GM18507 (cell line): ENCODE measurements at regions not wholly inside any gene's neighbourhood (a gene's known extent, or its start where the extent isn't known, plus 50 kb on each side); places are given as distances from the start of the nearest gene placed in this dataset.

Source experiments
- DNase-seq: peaks from one replicate; pipeline ENCODE4 v3.0.0; 2011; ENCODE audit warnings: low read depth; ENCODE audit not compliant: insufficient read length; ENCODE audit errors: extremely low spot score
- FAIRE-seq: peaks from 2 replicates; lab custom pipeline; 2011; peaks lifted over from hg19 to GRCh38; lab: Jason Lieb, UNC

DNA sequence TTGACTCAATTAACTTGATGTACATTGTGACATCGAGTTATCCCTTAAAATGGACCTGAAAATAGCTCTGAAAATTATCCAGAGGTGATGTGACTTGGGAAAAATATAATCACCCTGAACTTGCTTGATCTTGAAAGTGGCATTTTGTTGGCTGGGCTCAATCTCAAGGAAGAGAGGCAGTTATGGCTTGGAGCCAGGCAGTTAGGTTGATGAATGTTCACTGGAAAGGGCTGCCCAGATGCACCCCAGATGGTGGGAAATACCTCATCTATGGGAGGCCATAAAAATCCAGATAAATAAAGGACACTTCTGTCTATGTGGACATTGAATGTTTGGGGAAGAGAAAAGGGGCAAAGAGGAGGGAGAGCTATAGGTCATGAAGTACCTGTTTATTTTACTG is 55.7 kb upstream of the OR5AN1 start:
- no peak for FAIRE-seq
- no peak for DNase-seq

DNA sequence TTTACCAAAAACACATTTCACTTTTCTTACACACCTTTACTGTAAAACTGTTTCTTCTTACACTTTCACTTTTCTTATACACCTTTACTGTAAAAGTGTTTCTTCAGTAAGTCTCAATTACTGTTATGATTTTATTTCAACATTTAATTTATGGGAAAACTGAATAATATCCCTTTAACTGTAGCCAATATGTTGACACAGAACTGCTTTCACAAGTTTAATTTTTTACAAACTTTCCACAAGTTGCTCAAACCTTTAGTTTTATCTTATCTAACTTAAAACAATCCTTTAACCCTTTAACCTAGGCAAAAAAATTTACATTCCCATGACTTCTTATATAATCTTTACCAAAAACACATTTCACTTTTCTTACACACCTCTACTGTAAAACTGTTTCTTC is 63.3 kb upstream of the OR5AN1 start:
- no peak for DNase-seq
- FAIRE-seq = no peak

DNA sequence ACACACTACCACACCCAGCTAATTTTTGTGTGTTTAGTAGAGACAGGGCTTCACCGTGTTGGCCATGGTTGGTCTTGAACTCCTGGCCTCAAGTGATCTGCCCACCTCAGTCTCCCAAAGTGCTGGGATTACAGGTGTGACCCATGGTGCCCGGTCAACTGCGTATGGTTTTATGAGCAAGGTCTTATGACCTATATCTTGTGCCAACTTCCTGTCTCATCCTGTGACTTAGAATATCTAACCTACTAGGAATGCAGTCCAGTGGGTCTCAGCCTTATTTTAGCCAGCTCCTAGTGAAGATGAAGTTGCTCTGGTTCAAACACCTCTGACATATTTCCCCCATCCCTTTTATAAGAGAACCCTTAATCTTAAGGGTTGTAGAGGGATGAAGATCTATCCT is 66.1 kb upstream of the OR5AN1 start:
- FAIRE-seq (no peak), DNase-seq (no peak)

DNA sequence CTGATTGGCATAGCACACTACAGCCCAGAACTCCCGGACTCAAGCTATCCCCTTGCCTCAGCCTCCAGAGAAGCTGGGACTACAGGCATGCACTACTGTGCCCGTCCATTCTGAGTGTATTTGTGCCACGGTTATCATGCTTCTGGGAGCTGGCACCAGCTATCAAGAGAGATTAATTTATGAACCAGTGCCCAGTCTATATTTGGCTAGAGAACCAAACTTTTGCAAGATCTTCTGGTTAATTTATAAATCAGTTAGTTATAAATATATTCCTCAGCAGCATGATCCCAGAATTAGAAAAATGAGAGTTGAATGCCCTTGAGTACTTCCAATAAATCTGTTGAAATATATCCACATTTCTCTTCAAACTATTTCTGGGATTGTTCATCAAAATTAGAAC is 67.5 kb upstream of the OR5AN1 start:
- FAIRE-seq = no peak

DNA sequence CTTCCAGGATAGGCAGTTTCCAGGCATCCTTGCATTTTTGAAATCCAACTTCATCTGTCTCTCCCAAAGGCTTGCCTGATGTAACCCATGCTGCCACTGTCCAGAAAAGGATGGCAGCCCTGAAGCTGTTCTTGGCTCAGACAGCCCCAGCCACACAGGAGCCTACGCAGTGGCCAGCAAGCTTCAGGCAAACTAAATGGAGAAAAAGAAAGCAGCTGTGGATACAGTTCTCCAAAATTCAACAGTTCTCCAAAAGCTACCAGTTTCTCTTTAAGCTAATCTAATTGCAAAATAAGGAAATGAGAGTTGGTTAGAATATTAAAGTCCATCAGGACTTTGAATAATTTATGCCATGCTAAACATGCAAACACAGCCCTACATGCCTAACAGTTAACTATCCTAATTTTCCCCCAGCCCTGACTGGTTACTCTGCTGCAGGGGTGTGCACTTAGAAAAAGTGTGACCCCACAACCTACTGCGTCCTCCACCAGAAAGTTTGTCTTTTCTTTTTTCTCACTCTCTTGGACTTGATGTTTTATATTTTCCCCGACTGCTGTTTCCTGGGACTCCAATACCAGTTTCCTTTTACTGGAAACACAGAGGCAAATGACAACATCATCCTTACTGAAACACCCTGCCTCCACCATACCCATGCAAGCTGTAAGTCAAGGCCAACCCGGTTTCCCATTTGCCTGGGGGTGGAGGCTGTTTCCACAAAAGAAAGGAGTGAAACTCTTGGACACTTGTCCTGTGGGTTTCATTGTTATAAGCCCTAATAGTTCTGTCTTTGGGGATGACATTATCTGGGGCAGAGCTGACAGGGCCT is 69.1 kb upstream of the OR5AN1 start:
- no peak for DNase-seq
- no peak for FAIRE-seq

More for the DNA sequence above, 67.5 kb upstream of the OR5AN1 start:
- DNase-seq = no peak

DNA sequence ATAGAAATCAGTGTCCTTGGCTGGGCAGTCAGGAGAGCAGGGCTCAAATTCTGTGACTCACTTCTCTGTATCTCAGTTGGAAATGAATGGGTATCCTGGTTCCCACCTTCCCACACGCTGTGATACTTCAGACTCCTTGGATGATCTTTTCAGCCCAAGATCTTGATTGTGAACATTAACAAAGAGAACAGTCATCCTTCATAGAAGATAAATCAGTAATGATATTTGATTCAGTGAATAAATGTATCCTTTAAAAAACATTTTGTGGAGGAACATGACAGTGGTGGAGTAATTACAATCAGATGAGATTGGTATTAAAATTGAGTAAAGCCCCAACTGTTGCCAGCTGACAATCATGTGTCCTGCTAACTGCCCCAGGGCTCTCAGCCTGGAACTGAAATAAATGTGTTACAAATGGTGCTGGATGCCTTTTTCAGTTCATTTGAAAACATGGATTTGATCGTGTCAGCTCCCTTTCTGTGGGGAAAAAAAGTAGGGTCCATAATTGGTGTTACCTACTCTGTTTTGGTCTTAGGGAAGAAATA is 72.9 kb upstream of the OR5AN1 start:
- DNase-seq (no peak), FAIRE-seq (no peak)

DNA sequence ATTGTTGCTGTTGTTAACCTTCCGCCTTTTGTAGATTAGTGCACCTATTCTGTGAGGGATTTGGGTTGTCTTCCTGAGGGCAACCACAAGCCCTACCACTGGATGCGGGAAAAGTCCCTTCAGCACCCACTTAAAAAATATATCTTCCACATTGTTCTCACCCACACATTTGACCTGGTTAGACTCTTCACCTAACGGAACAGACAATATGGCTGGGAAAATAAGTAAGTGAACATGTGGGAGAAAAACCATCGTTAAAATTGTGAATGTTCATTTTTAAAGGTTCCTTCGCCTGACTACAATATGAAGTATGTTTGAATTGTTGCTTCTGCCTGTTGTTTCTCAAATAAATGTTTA is 72.0 kb upstream of the MPEG1 start:
- DNase-seq = no peak
- FAIRE-seq = no peak

DNA sequence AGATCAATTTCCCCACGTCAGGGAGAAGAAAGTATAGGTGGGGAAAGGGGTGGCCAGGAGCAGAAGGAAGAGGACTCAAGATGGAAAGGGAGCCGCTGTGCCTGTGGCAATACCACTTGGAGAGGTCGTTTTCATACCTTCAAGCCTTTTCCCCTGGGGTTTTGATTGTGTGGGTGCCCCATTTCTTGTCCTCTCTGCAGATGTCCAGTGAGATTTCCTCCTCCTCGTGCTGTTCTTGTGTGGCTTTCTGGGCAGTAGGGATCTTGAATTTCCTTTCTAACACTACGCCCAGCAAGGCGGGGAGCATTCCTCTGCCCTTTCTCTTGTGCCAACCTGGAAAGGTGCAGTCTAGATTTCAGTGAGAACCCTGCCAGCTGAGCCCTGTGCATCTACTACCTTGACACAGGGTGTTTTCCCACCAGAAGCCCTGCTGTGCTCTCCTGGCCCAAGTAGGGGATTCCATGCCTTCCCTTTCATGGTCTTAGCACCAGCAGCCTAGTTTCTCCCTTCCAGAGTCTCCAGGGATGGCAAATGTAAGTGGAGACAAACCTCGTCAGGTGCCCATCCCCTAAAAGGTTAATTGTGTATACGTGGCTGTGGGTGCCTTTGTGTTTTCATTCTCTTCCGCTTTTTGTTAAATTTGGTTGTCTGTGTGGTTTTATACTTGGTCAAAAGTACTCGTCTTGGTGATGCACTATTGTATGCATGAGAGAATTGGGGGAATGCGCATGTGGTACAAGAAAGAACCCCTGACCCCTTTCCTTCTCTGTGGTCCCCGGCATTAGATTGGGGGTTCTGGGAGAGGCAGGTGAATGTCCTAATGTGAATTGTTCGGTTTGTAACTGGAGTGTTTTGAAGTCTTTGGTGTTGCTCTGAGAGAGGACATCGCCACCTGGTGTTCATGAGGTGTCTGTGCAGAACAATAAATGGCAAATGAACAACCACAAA is 71.4 kb upstream of the MPEG1 start:
- DNase-seq (no peak), FAIRE-seq (peak; percentile 90)

DNA sequence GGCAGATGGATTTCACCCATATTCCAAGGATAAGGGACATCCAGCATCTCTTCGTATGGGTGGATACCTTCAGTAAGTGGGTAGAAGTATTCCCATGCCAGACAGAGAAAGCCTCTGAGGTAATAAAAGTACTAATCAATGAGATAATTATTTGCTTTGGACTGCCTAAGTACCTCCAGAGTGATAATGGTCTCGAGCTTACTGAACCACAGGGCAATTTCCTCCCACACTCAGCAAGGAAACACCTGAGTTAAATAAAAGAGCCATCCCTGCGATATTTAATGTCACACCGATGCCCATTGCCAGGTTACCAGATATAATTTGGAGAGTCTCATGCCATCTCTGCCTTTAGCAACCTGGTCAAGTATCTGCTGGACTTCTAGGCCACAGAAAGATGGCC is 70.6 kb upstream of the MPEG1 start:
- FAIRE-seq (no peak), DNase-seq (no peak)

DNA sequence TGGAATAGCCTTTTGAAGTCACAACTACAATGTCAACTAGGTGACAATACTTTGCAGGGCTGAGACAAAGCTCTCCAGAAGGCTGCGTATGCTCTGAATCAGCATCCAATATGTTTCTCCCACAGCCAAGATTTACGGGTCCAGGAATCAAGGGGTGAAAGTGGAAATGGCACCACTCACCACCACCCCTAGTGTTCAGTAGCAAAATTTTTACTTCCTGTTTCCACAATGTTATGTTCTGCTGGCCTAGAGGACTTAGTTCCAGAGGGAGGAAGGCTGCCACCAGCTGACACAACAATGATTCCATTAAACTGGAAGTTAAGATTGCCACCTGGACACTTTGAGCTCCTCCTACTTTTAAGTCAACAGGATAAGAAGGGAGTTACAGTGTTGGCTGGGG is 68.5 kb upstream of the MPEG1 start:
- DNase-seq = no peak
- no peak for FAIRE-seq

DNA sequence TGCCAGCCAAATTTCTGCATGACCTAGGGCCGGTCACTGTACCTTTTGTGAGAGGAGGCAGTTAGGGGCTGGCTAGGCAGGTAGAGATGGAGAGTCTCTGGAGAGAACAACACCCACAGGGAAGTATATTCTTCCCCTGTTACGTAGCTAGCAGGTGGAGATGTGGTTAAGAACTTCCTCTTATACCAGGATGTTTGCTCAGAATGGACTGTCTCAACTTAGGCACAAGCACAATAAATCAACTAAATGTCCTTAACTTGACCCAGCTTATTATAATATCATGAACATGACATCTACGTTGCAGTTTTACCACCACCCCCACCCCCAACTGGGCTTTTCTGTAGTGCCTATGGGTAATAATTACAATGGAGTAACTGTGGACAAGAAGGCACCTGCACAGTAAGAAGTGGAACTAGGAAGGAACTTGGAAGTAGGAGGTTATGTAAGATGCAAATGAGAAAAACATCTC is 60.7 kb upstream of the MPEG1 start:
- peak; percentile 92 for FAIRE-seq
- DNase-seq = peak; percentile 49

DNA sequence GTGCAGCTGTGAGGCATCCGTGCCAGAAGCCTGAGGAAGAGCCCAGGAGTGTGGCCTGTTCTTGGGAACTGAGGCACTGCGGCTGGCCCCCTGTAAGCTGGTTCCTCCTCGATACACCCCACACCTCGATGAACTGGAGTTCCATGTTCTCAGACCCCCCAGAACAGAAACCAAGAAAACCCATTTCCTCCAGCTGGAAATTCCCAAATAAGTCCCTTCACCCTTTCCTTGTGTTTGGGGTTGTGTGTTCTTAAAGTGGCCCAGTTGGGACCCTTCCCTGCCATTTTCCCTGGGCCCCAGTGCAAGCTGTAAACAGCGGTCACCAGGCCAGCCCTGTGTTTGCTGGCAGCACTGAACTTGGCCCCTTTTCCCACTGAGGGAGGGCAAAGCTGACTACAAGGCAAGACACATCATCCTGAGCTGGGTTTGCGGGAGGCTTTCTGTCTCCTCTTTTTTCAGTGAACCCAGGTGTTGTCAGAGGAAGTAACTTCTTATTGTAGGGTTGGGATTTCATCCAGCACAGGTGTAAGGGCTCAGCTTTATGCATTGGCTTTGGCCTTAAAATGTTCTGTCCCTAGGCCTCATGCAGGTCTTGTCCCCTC is 60.1 kb upstream of the MPEG1 start:
- no peak for DNase-seq
- FAIRE-seq = no peak

DNA sequence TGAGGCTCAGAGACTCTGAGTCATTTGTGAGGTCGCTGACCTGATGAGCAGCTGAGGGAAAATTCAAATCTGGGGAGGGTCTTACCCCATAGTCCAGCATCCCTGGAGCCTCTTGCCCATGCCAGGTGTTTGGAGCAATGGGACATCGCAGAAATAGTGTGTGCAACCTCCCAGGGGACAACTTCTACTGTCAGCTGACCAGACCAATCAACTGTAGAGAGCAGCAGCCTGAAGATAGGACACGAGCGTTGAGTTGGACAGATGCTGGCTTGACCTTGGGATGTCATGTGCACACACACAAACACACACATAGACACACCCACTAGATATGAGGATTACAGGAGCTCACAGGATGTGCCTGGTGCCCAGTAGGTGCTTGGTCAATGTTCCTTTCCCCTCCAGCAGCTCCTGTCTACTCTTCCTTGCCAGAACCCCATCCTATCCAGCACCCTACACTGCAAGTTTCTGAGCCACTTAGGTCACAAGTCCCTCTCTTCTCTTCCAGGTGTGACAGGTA is 59.1 kb upstream of the MPEG1 start:
- DNase-seq (no peak), FAIRE-seq (peak; percentile 47)

DNA sequence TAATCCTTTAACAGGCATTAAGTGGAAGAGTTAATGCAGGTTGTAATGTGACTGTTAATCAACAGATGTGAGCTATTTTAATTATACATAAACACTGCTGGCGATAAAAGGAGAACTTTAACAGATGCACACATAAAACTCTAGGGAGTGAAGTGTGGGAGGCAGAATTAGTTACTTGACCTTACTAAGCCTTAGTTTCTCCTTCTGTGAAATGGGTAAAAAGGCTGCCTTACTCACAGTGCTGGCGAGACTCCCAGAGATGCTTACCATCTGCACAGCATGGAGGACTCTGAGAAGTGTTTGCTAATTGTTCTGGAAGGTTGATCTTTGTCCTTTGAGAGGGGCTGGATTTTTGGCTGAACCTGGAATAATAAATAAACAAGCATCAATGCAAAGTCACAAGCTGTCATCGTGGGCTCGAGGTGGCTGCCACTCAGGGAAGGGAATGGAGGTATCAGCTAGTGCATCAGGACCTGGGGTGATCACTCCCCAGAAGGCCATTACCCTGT is 58.6 kb upstream of the MPEG1 start:
- no peak for FAIRE-seq
- no peak for DNase-seq

DNA sequence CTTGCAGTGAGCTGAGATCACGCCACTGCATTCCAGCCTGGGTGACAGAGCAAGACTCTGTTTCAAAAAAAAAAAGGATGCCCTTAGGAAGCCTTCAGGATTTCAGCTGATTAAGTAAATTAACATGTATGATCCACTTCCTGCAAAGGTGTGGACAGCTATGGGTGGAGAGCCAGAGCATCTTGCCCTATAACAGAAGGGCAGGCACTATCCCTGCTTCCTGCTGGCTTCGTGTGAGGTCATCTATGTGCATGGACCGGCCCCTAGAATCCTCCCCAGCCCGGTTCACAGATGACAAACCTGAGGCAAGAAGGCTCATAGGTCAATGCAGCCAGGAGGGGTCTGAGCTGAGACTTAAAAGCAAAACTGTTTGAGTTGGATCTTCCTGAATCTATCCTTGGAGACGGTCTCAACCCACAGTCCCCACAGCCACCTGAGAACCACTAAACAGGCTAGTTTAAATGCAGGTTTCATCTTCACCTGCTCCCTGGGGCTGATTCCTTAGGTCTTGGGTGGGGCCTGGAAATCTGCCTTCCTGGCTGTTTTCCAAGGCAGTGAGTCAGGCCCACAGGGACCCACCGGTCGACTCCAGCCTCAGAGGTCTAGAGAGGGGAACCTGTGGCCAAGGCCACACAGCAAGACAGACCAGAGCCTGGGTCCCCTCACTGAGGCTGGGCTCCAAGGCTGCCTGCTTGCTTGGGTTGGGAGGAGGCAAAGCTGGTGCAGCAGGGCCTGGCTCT is 55.2 kb upstream of the MPEG1 start:
- DNase-seq (no peak), FAIRE-seq (no peak)

DNA sequence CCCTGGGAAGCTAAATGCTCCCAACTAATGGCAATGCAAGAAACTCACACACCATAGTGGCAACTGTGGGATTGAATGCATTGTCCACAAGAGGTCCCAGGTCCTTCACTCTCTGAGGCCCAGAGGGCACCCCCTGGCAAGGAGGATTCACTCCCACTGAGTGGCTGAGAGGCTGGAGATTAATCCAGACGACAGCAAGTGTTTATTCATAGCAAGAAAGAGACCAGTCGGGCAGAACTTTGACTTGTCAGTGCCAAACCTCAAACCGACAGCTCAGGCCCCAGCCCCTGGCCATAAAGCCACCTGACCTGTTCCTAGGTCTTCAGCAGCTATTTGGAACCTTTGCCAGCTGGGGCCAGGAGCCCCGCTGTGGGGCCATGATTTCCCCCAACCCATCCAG is 54.5 kb upstream of the MPEG1 start:
- FAIRE-seq (peak; percentile 86), DNase-seq (peak; percentile 38)

DNA sequence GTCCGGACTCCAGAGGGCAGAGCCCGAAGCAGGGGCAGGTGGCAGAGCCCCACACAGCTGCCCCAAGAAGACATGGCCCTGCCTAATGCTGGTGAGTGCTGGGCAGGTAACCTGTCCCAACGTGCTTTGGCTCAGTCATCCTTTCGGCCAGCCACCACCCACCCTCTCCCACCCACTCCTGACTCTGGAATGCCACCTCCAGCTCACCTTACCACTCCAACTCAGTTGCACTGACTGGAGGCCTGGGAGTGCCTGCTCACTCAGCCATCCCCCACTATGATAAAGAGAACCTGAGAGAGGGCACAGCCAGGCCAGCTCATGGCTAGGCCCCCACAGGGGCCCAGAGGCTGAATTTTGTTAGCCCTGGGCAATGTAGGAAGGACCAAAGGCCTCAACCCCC is 53.8 kb upstream of the MPEG1 start:
- DNase-seq = no peak
- FAIRE-seq = no peak

DNA sequence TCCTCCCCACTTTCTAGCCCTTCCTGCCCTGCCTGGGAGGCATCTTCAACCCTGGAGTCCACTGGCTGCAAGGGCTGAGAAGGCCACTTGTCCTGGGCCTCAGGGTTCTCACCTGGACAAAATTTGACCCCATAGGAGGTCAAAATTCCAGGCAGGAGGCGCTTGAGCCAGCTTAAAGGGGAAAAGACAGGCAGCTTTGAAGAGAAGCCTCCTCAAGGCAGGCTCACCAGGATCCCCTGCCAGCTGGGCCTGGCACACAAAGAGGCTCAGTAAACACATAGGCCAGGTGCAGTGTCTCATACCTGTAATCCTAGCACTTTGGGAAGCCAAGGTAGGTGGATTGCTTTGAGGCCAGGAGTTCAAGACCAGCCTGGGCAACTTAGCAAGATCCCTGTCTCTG is 53.0 kb upstream of the MPEG1 start:
- DNase-seq = no peak
- FAIRE-seq = no peak

DNA sequence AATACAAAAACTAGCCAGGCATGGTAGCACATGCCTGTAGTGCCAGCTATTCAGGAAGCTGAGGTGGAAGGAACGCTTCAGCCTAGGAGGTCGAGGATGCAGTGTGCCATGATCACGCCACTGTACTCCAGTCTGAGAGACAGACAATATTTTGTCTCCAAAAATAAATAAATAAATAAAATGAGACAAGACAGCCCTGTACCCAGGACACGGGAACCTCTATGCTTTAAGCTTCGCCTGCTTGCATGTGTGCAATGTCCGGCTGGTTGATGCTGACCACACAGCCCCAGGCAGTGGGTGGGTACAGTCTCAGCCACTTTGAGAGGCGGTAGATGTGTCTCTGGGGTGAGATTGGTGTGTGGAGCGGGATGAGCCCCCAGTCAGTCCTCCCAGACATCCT is 52.0 kb upstream of the MPEG1 start:
- no peak for FAIRE-seq

More for the DNA sequence above, 52.0 kb upstream of the MPEG1 start:
- no peak for DNase-seq
